NCI-H526 (cell line): ENCODE measurements at regions not wholly inside any gene's neighbourhood (a gene's known extent, or its start where the extent isn't known, plus 50 kb on each side); places are given as distances from the start of the nearest gene placed in this dataset.
A peak's percentile ranks its signal among the peaks of the same experiment; 100 is the strongest.

Experiments used
- DNase-seq, 2 experiments: peaks; one replicate each; lab custom pipeline; 2025; lab: John Stamatoyannopoulos, UW

GRCh38 chr1:213643360-213643759, 344.4 kb upstream of the PROX1 start:
- DNase-seq: no peak

GRCh38 chr1:213647864-213648650, 339.7 kb upstream of the PROX1 start:
- no peak for DNase-seq

- DNase-seq: no peak
These were observed 338.4 kb upstream of the PROX1 start for GRCh38 chr1:213649373-213649772.

- DNase-seq: peak in 1 of 2 experiments; percentile 3
These were observed 337.2 kb upstream of the PROX1 start for GRCh38 chr1:213650603-213651002.

- DNase-seq: no peak
These were observed 336.7 kb upstream of the PROX1 start for GRCh38 chr1:213651077-213651476.

- DNase-seq: no peak
These were observed 335.7 kb upstream of the PROX1 start for GRCh38 chr1:213652109-213652508.

- DNase-seq: no peak
These were observed 331.7 kb upstream of the PROX1 start for GRCh38 chr1:213656039-213656438.

- DNase-seq: no peak
These were observed 331.3 kb upstream of the PROX1 start for GRCh38 chr1:213656503-213656902.

GRCh38 chr1:213657013-213657412, 330.8 kb upstream of the PROX1 start:
- DNase-seq: no peak

- DNase-seq: no peak
These were observed 329.9 kb upstream of the PROX1 start for GRCh38 chr1:213657879-213658278.

GRCh38 chr1:213658457-213658856, 329.3 kb upstream of the PROX1 start:
- no peak for DNase-seq

GRCh38 chr1:213659580-213660547, 327.9 kb upstream of the PROX1 start:
- DNase-seq: no peak

GRCh38 chr1:213661302-213661701, 326.5 kb upstream of the PROX1 start:
- no peak for DNase-seq

GRCh38 chr1:213666113-213666512, 321.7 kb upstream of the PROX1 start:
- DNase-seq: no peak

- no peak for DNase-seq
These were observed 320.9 kb upstream of the PROX1 start for GRCh38 chr1:213666922-213667321.

- no peak for DNase-seq
These were observed 318.3 kb upstream of the PROX1 start for GRCh38 chr1:213669512-213669911.

GRCh38 chr1:213669964-213670691, 317.6 kb upstream of the PROX1 start:
- peak; percentile 27 to 59 for DNase-seq

- no peak for DNase-seq
These were observed 317.1 kb upstream of the PROX1 start for GRCh38 chr1:213670692-213671023.

- no peak for DNase-seq
These were observed 312.7 kb upstream of the PROX1 start for GRCh38 chr1:213675043-213675442.

- no peak for DNase-seq
These were observed 311.0 kb upstream of the PROX1 start for GRCh38 chr1:213676736-213677135.

GRCh38 chr1:213678348-213678747, 309.4 kb upstream of the PROX1 start:
- DNase-seq: no peak

GRCh38 chr1:213678753-213679152, 309.0 kb upstream of the PROX1 start:
- DNase-seq: no peak
